Duodenal mucosa (tissue), 2 donors: ENCODE measurements at regions not wholly inside any gene's neighbourhood (a gene's known extent, or its start where the extent isn't known, plus 50 kb on each side); places are given as distances from the start of the nearest gene placed in this dataset.

Experiments
- H3K27ac ChIP-seq: one replicate; pipeline ENCODE4 v1.7.0; 2013; ENCODE audit warnings: low read depth, low read length
- H3K27me3 ChIP-seq, 2 donors: one replicate each; pipeline ENCODE4 v1.7.0; 2013; ENCODE audit warnings: low read length in 2 of 2, control low read depth in 1 of 2; ENCODE audit not compliant: insufficient read depth in 2 of 2, control insufficient read depth in 1 of 2
- H3K36me3 ChIP-seq, 2 donors: one replicate each; pipeline ENCODE4 v1.7.0; 2013; ENCODE audit warnings: low read length in 2 of 2, control low read depth in 1 of 2; ENCODE audit not compliant: insufficient read depth in 2 of 2, control insufficient read depth in 1 of 2
- H3K4me1 ChIP-seq, 2 donors: one replicate each; pipeline ENCODE4 v1.7.0; 2013; ENCODE audit warnings: low read length in 2 of 2, control low read depth in 1 of 2; ENCODE audit not compliant: insufficient read depth in 2 of 2, control insufficient read depth in 1 of 2
- H3K4me3 ChIP-seq, 2 donors: one replicate each; pipeline ENCODE4 v1.7.0; 2013; ENCODE audit warnings: low read length in 2 of 2, low read depth in 1 of 2
- H3K9ac ChIP-seq, 2 donors: one replicate each; pipeline ENCODE4 v1.7.0; 2013; ENCODE audit warnings: low read length in 2 of 2, low read depth in 1 of 2
- H3K9me3 ChIP-seq, 2 donors: one replicate each; pipeline ENCODE4 v1.7.0; 2013; ENCODE audit warnings: low read length in 2 of 2, control low read depth in 1 of 2; ENCODE audit not compliant: control insufficient read depth in 1 of 2

DNA sequence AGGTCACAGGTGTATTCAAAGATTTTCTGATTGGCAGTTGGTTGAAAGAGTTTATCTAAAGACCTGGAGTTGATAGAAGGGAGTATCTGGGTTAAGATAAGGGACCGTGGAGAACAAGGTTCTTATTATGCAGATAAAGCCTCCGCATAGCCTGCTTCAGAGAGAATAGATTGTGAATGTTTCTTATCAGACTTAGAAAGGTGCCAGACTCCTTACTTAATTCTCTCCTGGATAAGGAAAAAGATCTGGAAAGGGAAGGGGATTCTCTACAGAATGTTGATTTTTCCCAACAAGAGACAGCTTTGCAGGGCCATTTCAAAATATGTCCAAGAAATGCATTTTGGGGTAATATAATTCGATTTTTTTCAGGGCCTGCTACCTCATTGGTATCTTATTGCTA is 341.3 kb upstream of the RARB start:
- H3K4me3 ChIP-seq, result no peak overlapping the region
- peaks cover 0 to 6% of the 10 kb centered on the region in 2 donors for H3K9me3 ChIP-seq
- no peaks in the 10 kb centered on the region for H3K27me3 ChIP-seq
- no peaks in the 10 kb centered on the region for H3K36me3 ChIP-seq
- no peak overlapping the region for H3K27ac ChIP-seq
- H3K4me1 ChIP-seq, result no peaks in the 10 kb centered on the region
- no peak overlapping the region for H3K9ac ChIP-seq

DNA sequence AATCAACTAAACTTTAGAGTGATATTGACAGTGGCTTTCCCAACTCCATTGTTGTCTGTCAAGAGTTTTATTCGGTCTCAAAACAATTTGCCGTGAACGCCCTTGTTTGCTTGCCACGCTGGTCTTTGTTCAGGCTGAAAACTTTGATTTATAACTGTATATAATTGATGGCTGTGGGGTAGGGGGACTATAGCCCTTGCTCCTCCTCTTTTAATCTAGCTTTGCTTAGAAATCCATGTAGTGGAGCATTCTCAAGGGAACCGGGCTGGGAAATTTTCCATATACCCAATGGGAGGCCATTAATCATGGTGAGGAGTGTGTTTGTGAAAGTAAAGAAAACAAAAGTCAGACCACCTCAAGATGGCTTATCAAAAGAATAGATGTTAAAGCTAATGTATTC is 339.8 kb upstream of the RARB start:
- H3K4me3 ChIP-seq, result no peak overlapping the region
- H3K9me3 ChIP-seq, result peaks cover 0 to 6% of the 10 kb centered on the region in 2 donors
- H3K36me3 ChIP-seq, result no peaks in the 10 kb centered on the region
- no peaks in the 10 kb centered on the region for H3K4me1 ChIP-seq
- no peak overlapping the region for H3K27ac ChIP-seq
- H3K9ac ChIP-seq, result no peak overlapping the region
- H3K27me3 ChIP-seq, result no peaks in the 10 kb centered on the region

- H3K36me3 ChIP-seq, result no peaks in the 10 kb centered on the region
- H3K9ac ChIP-seq, result no peak overlapping the region
Measured at GRCh38 chr3:25090698-25091453, 337.2 kb upstream of the RARB start.

GRCh38 chr3:25091934-25092333 is 336.1 kb upstream of the RARB start:
- Histone ChIP-seq H3K27ac (no peak overlapping the region), H3K36me3 (no peaks in the 10 kb centered on the region), H3K9ac (no peak overlapping the region), H3K27me3 (no peaks in the 10 kb centered on the region), H3K4me1 (no peaks in the 10 kb centered on the region), H3K9me3 (no peaks in the 10 kb centered on the region), H3K4me3 (no peak overlapping the region)

More at GRCh38 chr3:25090698-25091453, 337.2 kb upstream of the RARB start:
- Histone ChIP-seq H3K4me1 (no peaks in the 10 kb centered on the region), H3K27me3 (no peaks in the 10 kb centered on the region), H3K4me3 (no peak overlapping the region), H3K27ac (no peak overlapping the region), H3K9me3 (peaks cover 0 to 2% of the 10 kb centered on the region in 2 donors)

DNA sequence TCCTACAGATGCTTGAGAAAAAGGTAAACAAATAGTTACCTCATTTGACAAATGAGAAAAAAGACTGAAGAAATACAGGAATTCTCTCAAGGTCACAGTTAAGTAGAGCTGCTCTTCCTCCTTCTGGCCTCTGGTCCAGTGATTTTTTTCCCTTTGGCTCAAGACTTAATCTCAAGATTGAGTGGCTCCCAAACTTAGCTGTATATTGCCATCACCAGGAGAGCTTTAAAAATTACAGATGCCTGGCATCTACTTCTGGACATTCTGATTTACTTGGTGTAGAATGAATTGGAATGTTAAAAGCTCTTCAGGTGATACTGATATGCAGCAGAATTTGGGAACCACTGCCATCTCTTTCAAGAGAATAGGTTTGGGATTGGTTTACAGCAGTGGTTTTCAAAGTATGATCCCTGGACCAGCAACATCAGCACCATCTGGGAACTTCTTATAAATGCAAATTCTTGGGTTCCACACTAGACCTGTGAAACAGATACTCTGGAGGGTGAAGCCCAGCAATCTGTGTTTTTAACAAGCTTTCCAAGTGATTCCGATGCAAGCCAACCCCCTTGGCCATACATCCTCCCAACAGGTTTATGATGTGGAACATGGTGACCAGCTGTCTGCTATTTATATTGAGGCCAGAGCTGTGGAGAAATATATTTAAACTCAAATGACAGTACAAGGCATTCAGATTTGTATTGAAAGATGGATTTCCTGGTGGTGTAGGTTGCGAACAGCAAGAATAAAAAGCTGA is 333.0 kb upstream of the RARB start:
- Histone ChIP-seq H3K27me3 (no peaks in the 10 kb centered on the region), H3K4me3 (no peak overlapping the region), H3K4me1 (no peaks in the 10 kb centered on the region), H3K36me3 (no peaks in the 10 kb centered on the region), H3K9me3 (no peaks in the 10 kb centered on the region), H3K9ac (no peak overlapping the region), H3K27ac (no peak overlapping the region)

DNA sequence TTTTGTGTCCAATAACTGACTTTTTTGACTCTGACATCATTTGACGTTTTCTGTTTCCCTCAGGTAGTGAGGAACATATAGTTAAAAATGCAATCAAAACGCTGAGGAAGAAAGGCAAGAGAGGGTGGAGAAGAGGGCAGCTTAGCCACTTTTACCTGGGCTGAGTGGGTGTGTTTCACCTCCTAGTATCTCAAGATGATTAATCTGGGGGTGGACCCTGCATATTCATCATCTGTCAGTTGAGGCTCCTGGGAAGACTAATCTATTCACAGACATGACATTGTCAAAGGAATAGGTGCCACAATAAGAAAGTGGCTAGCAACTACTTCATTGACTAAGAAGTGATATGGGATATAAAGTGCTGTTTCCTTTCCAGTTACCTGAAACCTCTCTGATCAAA is 331.5 kb upstream of the RARB start:
- H3K4me3 ChIP-seq, result no peak overlapping the region
- no peaks in the 10 kb centered on the region for H3K27me3 ChIP-seq
- no peaks in the 10 kb centered on the region for H3K36me3 ChIP-seq
- H3K4me1 ChIP-seq, result no peaks in the 10 kb centered on the region
- no peak overlapping the region for H3K27ac ChIP-seq
- H3K9ac ChIP-seq, result no peak overlapping the region
- no peaks in the 10 kb centered on the region for H3K9me3 ChIP-seq

DNA sequence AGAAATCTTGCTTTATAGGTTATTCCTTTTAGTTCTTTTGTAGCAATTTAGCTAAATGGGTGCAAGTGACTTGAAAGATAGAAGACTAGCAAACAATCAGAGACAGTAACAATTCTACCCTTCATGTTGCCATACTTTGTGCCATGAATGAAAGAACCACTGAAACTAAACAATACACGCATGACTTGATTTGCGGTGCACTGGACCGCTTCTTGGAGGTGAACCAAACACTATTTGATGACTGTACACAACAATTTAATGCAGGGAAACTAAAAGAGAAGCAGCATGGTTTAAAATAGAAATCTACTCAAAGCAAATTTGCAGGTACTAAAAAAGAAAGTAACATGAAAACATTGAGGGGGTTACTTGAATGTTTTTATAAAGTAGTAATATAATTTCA is 331.0 kb upstream of the RARB start:
- no peak overlapping the region for H3K4me3 ChIP-seq
- H3K4me1 ChIP-seq, result no peaks in the 10 kb centered on the region
- H3K9ac ChIP-seq, result no peak overlapping the region
- no peaks in the 10 kb centered on the region for H3K36me3 ChIP-seq
- H3K27me3 ChIP-seq, result no peaks in the 10 kb centered on the region
- no peak overlapping the region for H3K27ac ChIP-seq
- no peaks in the 10 kb centered on the region for H3K9me3 ChIP-seq

DNA sequence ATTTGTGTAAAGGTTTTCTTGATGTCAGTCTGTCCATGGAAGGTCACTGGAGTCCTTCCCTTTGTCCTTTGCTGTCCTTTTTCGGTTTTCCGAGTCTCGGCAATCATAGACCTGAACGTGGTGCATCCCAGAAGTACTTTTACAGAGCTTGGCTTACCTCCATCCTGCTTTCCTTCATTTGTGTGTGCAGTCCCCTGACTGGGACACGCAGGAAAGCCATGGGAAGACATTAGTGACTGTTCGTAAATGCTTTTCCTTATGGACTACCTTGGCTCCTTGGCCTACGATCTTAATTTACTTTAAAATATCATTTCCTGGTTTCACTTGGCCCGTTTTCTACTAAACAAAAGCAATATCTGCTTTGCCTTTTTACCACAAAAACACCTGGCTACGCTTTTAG is 328.4 kb upstream of the RARB start:
- H3K4me1 ChIP-seq, result no peaks in the 10 kb centered on the region
- no peaks in the 10 kb centered on the region for H3K36me3 ChIP-seq
- H3K27me3 ChIP-seq, result no peaks in the 10 kb centered on the region
- no peak overlapping the region for H3K9ac ChIP-seq
- no peak overlapping the region for H3K4me3 ChIP-seq
- H3K27ac ChIP-seq, result no peak overlapping the region
- no peaks in the 10 kb centered on the region for H3K9me3 ChIP-seq

- Histone ChIP-seq H3K36me3 (no peaks in the 10 kb centered on the region), H3K4me1 (no peaks in the 10 kb centered on the region), H3K27me3 (no peaks in the 10 kb centered on the region), H3K9me3 (no peaks in the 10 kb centered on the region), H3K9ac (no peak overlapping the region), H3K4me3 (no peak overlapping the region), H3K27ac (no peak overlapping the region)
Measured at GRCh38 chr3:25103391-25103790, 324.7 kb upstream of the RARB start.

DNA sequence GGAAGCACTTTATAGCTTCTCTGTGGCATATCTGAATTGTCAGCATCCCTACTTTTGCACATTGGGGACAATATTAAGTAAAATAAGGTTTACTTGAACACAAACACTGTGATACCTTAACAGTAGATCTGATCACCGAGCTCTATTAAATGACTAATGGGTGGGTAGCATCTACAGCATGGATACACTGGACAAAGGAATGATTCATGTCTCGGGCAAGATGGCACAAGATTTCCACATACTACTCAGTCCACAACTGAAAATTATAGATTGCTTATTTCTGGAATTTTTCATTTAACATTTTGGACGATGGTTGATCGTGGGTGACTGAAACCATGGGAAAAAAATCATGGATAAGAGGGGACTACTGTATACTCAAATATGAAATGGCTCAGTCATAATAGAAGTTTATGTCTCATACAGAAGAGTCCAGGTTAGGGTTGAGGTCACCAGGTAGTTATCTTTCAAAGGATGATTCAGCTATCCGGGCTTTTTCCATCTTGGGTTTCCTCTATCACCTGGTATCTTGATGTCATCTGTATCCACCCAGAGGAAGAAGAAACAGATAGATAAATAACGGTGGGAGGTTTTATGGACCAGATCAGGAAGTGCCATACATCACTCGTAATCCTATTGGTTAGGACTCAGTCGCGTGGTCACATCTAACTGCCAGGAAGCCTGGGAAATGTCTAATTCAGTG is 320.0 kb upstream of the RARB start:
- no peak overlapping the region for H3K4me3 ChIP-seq
- H3K4me1 ChIP-seq, result no peaks in the 10 kb centered on the region
- no peaks in the 10 kb centered on the region for H3K36me3 ChIP-seq

More for the DNA sequence above, 320.0 kb upstream of the RARB start:
- H3K27ac ChIP-seq, result no peak overlapping the region
- no peak overlapping the region for H3K9ac ChIP-seq
- no peaks in the 10 kb centered on the region for H3K9me3 ChIP-seq
- no peaks in the 10 kb centered on the region for H3K27me3 ChIP-seq
